ENCODE measurements at regions not wholly inside any gene's neighbourhood (a gene's known extent, or its start where the extent isn't known, plus 50 kb on each side); places are given as distances from the start of the nearest gene placed in this dataset.

DNA sequence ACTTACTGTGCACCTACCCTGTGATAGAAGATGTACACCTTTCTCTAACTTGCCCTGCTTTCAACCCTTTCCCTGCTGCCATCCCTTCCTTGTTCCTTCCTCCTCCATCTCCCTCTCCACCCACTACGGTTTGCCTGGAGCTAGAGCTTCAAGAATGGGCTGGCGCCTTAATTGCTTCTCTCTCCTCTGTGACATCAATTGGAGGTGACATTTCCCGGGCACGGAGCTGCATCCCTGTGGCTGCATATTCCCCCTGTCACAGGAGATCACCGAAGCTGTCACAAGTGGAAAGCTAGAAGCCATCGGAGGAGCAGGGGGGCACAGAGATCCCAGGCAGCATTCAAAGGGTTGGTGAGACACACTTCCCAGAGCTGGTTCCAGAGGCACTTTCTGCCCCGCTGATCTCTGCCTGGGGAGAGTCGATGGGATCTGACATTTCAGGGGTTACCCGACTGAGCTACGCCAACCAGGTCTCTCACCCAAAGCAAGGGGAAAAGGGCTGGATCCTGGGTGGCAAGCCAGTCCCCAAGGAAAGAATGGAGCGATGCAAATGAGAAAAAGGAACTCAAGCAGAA is 604.9 kb downstream of the MED13L start:
- H2AFZ ChIP-seq (ENCODE audit: low read length): no peak overlapping the region
- no peaks in the 10 kb centered on the region for H3K9me3 ChIP-seq (ENCODE audit: low read length)
- no peak overlapping the region for H3K27ac ChIP-seq (ENCODE audit: low read length)
- H3K9me2 ChIP-seq (replicated peaks; ENCODE audit: insufficient read depth, low read length): no peaks in the 10 kb centered on the region
- no peak for DNase-seq
- H3K4me2 ChIP-seq (ENCODE audit: low read depth, low read length, poor library complexity, severe bottlenecking): no peak overlapping the region
- H3K4me1 ChIP-seq (ENCODE audit: low read length): peaks cover 7% of the 10 kb centered on the region
- no peak overlapping the region for H3K4me3 ChIP-seq (ENCODE audit: low read length)
- H3K9ac ChIP-seq (ENCODE audit: low read length): no peak overlapping the region
- H4K20me1 ChIP-seq (ENCODE audit: insufficient read depth, low read depth, low read length): no peaks in the 10 kb centered on the region
- H3K79me2 ChIP-seq (ENCODE audit: low read length): no peaks in the 10 kb centered on the region
- no peaks in the 10 kb centered on the region for H3K27me3 ChIP-seq (ENCODE audit: low read length)
- H3K36me3 ChIP-seq (ENCODE audit: insufficient read depth, low read length): no peaks in the 10 kb centered on the region

DNA sequence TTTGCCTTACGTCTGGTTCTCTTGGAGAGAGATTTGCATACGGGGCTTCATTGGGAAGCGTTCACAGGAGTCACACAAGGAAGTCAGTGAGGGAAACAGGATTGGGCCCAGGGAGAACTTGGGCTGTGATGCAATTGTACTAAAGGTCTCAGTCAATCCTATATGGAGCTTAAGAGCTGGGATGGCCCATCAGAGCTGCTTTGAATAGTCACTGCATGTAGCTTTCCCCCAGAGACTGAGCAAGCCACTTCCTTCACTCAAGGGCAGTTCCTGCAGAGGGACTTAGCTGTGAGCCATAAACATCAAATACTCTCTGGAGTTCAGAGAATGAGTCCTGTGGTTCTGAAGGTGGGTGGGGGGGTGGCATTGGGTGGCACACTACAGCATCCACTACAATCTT is 605.4 kb downstream of the MED13L start:
- Histone ChIP-seq H3K27ac (ENCODE audit: low read length) (no peak overlapping the region), H3K4me2 (ENCODE audit: low read depth, low read length, poor library complexity, severe bottlenecking) (no peak overlapping the region), H3K4me1 (ENCODE audit: low read length) (peaks cover 7% of the 10 kb centered on the region), H3K9ac (ENCODE audit: low read length) (no peak overlapping the region), H3K36me3 (ENCODE audit: insufficient read depth, low read length) (no peaks in the 10 kb centered on the region), H2AFZ (ENCODE audit: low read length) (no peak overlapping the region), H3K79me2 (ENCODE audit: low read length) (no peaks in the 10 kb centered on the region), H3K4me3 (ENCODE audit: low read length) (no peak overlapping the region), H3K27me3 (ENCODE audit: low read length) (no peaks in the 10 kb centered on the region), H4K20me1 (ENCODE audit: insufficient read depth, low read depth, low read length) (no peaks in the 10 kb centered on the region), H3K9me2 (replicated peaks; ENCODE audit: insufficient read depth, low read length) (no peaks in the 10 kb centered on the region), H3K9me3 (ENCODE audit: low read length) (no peaks in the 10 kb centered on the region)
- no peak for DNase-seq

DNA sequence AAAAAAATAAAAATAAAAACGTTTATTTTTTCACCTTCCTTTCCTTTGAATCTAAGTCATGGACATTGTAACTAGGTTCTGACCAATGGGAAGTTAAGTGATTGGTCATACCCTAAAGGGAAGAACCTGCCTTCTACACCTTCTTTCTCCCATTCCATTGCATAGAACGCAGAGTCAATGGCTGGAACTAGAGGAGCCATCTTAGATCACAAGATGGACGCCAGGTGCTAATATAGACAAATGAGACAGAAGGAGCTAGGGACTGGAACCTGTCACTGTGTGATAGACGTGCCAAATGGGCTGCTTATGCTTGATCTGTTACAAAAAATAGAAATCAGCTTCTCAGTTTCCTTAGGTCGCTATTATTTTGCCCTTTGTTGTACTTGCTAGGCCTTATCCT is 606.6 kb downstream of the MED13L start:
- H3K9ac ChIP-seq (ENCODE audit: low read length): no peak overlapping the region
- no peaks in the 10 kb centered on the region for H3K79me2 ChIP-seq (ENCODE audit: low read length)
- H3K9me3 ChIP-seq (ENCODE audit: low read length): no peaks in the 10 kb centered on the region
- H4K20me1 ChIP-seq (ENCODE audit: insufficient read depth, low read depth, low read length): no peaks in the 10 kb centered on the region
- H3K27me3 ChIP-seq (ENCODE audit: low read length): no peaks in the 10 kb centered on the region
- peaks cover 7% of the 10 kb centered on the region for H3K4me1 ChIP-seq (ENCODE audit: low read length)
- H2AFZ ChIP-seq (ENCODE audit: low read length): no peak overlapping the region
- no peak overlapping the region for H3K4me2 ChIP-seq (ENCODE audit: low read depth, low read length, poor library complexity, severe bottlenecking)
- no peak for DNase-seq
- H3K9me2 ChIP-seq (replicated peaks; ENCODE audit: insufficient read depth, low read length): no peaks in the 10 kb centered on the region
- H3K36me3 ChIP-seq (ENCODE audit: insufficient read depth, low read length): no peaks in the 10 kb centered on the region
- no peak overlapping the region for H3K4me3 ChIP-seq (ENCODE audit: low read length)
- H3K27ac ChIP-seq (ENCODE audit: low read length): no peak overlapping the region

DNA sequence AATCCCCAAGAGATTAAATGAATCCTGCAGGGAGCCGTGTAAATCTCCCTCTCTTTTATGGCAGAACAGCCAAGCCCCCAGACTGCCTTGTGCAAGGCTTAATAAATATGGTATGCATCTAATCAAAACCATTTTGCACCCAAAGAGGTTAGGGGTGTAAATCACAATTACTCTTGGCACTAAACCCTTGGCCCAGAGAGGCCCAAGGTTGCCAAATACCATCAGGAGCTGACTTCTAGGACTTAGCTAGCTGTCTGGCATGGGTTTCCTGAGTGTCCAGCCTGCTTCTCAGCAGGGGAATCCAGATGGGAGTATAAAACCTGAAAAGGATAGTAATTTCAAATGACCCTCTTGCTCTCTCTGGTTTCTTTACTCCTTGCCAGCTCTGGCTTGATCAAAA is 610.4 kb downstream of the MED13L start:
- no peaks in the 10 kb centered on the region for H3K79me2 ChIP-seq (ENCODE audit: low read length)
- no peak overlapping the region for H2AFZ ChIP-seq (ENCODE audit: low read length)
- H4K20me1 ChIP-seq (ENCODE audit: insufficient read depth, low read depth, low read length): no peaks in the 10 kb centered on the region
- no peak overlapping the region for H3K4me3 ChIP-seq (ENCODE audit: low read length)
- no peaks in the 10 kb centered on the region for H3K36me3 ChIP-seq (ENCODE audit: insufficient read depth, low read length)
- no peaks in the 10 kb centered on the region for H3K27me3 ChIP-seq (ENCODE audit: low read length)
- no peak overlapping the region for H3K4me2 ChIP-seq (ENCODE audit: low read depth, low read length, poor library complexity, severe bottlenecking)
- no peak overlapping the region for H3K27ac ChIP-seq (ENCODE audit: low read length)
- no peak overlapping the region for H3K9ac ChIP-seq (ENCODE audit: low read length)
- H3K4me1 ChIP-seq (ENCODE audit: low read length): peaks cover 5% of the 10 kb centered on the region
- DNase-seq: no peak
- H3K9me2 ChIP-seq (replicated peaks; ENCODE audit: insufficient read depth, low read length): no peaks in the 10 kb centered on the region
- no peaks in the 10 kb centered on the region for H3K9me3 ChIP-seq (ENCODE audit: low read length)

DNA sequence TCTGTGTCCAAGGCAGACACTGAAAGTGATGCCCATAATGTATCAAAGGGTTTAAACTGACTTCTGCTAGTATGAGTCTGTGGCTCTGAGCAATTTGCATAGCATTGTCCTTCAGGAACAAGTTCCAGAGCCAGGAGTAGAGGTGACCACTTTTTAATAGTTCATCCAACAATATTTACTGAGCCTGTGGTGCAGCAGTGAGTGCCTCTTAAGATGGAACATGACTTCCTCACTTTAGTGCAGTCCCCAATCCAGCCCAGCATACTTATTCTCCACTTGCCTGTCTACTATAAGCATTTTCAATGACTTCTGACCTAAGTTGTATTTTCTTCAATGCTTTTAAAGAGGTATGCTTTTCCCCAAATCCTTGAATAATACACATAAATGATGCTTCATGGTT is 611.3 kb downstream of the MED13L start:
- H3K36me3 ChIP-seq (ENCODE audit: insufficient read depth, low read length): no peaks in the 10 kb centered on the region
- H3K4me2 ChIP-seq (ENCODE audit: low read depth, low read length, poor library complexity, severe bottlenecking): no peak overlapping the region
- H2AFZ ChIP-seq (ENCODE audit: low read length): no peak overlapping the region

DNA sequence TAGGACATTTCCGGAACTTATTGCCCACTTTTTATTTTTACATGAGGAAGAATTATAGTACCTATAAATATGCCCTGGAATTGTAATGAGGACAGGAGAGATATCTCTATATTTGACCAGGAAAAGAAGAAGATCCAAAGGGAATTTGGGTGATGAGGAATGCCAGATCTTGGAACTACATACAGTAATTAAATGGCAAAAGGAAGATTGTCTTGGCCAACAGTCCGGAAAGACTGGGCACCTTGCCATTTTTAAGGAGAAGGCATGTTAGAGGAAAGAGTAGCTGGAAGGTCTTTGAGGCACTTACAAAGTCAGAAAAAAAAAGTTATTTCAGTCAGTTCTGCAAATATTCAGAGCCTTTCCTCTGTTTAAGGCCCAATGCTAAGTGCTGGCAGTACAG is 616.4 kb downstream of the MED13L start:
- H3K4me1 ChIP-seq (ENCODE audit: low read length): no peaks in the 10 kb centered on the region
- H3K27ac ChIP-seq (ENCODE audit: low read length): no peak overlapping the region
- H3K27me3 ChIP-seq (ENCODE audit: low read length): no peaks in the 10 kb centered on the region
- H3K36me3 ChIP-seq (ENCODE audit: insufficient read depth, low read length): no peaks in the 10 kb centered on the region
- H3K9me2 ChIP-seq (replicated peaks; ENCODE audit: insufficient read depth, low read length): no peaks in the 10 kb centered on the region; the same call in 1 of the 2 replicates
- H3K9me3 ChIP-seq (ENCODE audit: low read length): no peaks in the 10 kb centered on the region
- no peak overlapping the region for H3K4me2 ChIP-seq (ENCODE audit: low read depth, low read length, poor library complexity, severe bottlenecking)
- no peak overlapping the region for H3K4me3 ChIP-seq (ENCODE audit: low read length)
- no peak overlapping the region for H2AFZ ChIP-seq (ENCODE audit: low read length)
- H3K9ac ChIP-seq (ENCODE audit: low read length): no peak overlapping the region
- H4K20me1 ChIP-seq (ENCODE audit: insufficient read depth, low read depth, low read length): no peaks in the 10 kb centered on the region
- no peak for DNase-seq
- H3K79me2 ChIP-seq (ENCODE audit: low read length): no peaks in the 10 kb centered on the region

More for the DNA sequence above, 611.3 kb downstream of the MED13L start:
- no peak overlapping the region for H3K9ac ChIP-seq (ENCODE audit: low read length)
- H3K79me2 ChIP-seq (ENCODE audit: low read length): no peaks in the 10 kb centered on the region
- no peaks in the 10 kb centered on the region for H3K9me3 ChIP-seq (ENCODE audit: low read length)
- no peak overlapping the region for H3K4me3 ChIP-seq (ENCODE audit: low read length)
- H3K4me1 ChIP-seq (ENCODE audit: low read length): no peaks in the 10 kb centered on the region
- DNase-seq: no peak
- no peaks in the 10 kb centered on the region for H3K9me2 ChIP-seq (replicated peaks; ENCODE audit: insufficient read depth, low read length)
- no peaks in the 10 kb centered on the region for H3K27me3 ChIP-seq (ENCODE audit: low read length)
- no peaks in the 10 kb centered on the region for H4K20me1 ChIP-seq (ENCODE audit: insufficient read depth, low read depth, low read length)
- no peak overlapping the region for H3K27ac ChIP-seq (ENCODE audit: low read length)

DNA sequence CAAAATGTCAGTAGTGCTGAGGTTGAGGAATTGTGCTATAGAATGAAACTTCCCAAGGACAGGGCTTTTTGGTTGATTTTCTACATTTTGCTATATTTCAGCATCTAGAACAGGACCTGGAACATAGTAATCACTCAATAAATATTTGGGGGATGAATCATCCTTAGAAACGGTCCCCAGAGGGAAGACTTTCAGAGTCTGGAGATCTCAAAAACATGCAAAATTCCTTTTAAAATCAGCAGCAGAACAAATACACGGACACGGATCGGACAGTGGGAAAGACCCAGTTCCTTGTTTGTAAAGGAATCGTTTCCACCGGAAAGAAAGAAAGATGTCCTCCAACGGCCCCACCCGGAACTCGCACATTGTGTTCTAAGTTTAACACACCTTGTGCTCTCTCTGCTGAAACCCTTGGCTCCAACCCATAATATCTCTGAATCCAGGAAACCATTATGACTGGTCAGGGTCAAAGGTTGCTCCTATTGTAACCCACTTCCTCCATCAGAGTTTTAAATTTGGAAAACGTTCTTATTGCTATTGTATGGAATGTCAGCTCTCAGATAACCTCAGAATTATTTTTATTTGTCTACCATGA is 617.2 kb downstream of the MED13L start:
- no peaks in the 10 kb centered on the region for H3K4me1 ChIP-seq (ENCODE audit: low read length)
- H3K9me2 ChIP-seq (replicated peaks; ENCODE audit: insufficient read depth, low read length): no peaks in the 10 kb centered on the region; the same call in 1 of the 2 replicates
- no peaks in the 10 kb centered on the region for H3K79me2 ChIP-seq (ENCODE audit: low read length)
- no peak for DNase-seq
- H3K4me3 ChIP-seq (ENCODE audit: low read length): no peak overlapping the region
- H3K9me3 ChIP-seq (ENCODE audit: low read length): no peaks in the 10 kb centered on the region
- no peaks in the 10 kb centered on the region for H4K20me1 ChIP-seq (ENCODE audit: insufficient read depth, low read depth, low read length)
- H3K27ac ChIP-seq (ENCODE audit: low read length): no peak overlapping the region
- H3K4me2 ChIP-seq (ENCODE audit: low read depth, low read length, poor library complexity, severe bottlenecking): no peak overlapping the region
- H3K9ac ChIP-seq (ENCODE audit: low read length): no peak overlapping the region
- no peaks in the 10 kb centered on the region for H3K27me3 ChIP-seq (ENCODE audit: low read length)
- H2AFZ ChIP-seq (ENCODE audit: low read length): no peak overlapping the region
- H3K36me3 ChIP-seq (ENCODE audit: insufficient read depth, low read length): no peaks in the 10 kb centered on the region

DNA sequence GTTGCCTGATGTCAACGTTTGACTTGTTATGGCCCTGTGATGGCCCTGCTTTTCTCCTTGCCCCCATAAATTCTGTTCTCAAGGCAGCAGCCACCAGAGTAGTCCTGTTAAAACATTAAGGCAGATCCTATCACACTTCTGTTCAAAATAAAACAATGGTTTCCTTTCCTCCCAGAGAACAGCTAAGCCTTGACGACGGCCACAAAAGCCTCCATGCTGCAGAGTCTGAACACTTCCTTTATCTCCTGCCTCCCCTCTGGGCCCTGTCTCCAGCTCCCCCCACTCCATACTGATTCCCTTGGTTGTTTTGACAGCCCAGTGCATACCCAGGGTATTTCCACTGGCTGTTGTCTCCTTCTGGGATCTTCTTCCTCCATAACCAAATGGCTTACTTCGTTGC is 618.1 kb downstream of the MED13L start:
- no peak overlapping the region for H3K4me2 ChIP-seq (ENCODE audit: low read depth, low read length, poor library complexity, severe bottlenecking)
- no peaks in the 10 kb centered on the region for H3K4me1 ChIP-seq (ENCODE audit: low read length)
- no peak overlapping the region for H3K4me3 ChIP-seq (ENCODE audit: low read length)
- DNase-seq: no peak
- H4K20me1 ChIP-seq (ENCODE audit: insufficient read depth, low read depth, low read length): no peaks in the 10 kb centered on the region
- no peaks in the 10 kb centered on the region for H3K36me3 ChIP-seq (ENCODE audit: insufficient read depth, low read length)
- no peak overlapping the region for H3K27ac ChIP-seq (ENCODE audit: low read length)
- no peaks in the 10 kb centered on the region for H3K27me3 ChIP-seq (ENCODE audit: low read length)
- H3K9me3 ChIP-seq (ENCODE audit: low read length): no peaks in the 10 kb centered on the region
- no peaks in the 10 kb centered on the region for H3K79me2 ChIP-seq (ENCODE audit: low read length)
- no peak overlapping the region for H3K9ac ChIP-seq (ENCODE audit: low read length)
- no peak overlapping the region for H2AFZ ChIP-seq (ENCODE audit: low read length)
- H3K9me2 ChIP-seq (replicated peaks; ENCODE audit: insufficient read depth, low read length): no peaks in the 10 kb centered on the region; the same call in 1 of the 2 replicates

Data from Karpas-422 (cell line).